ENCODE measurements at regions not wholly inside any gene's neighbourhood (a gene's known extent, or its start where the extent isn't known, plus 50 kb on each side); places are given as distances from the start of the nearest gene placed in this dataset.

GRCh38 chr4:189837471-189837870, 103.2 kb upstream of the FRG1 start:
- Histone ChIP-seq H3K4me3 (ENCODE audit: low read length) (no peak overlapping the region), H3K27ac (ENCODE audit: low read depth in 1 of 2, low read length in 2 of 2) (no peak overlapping the region), H3K36me3 (ENCODE audit: insufficient read depth, low read length) (no peaks in the 10 kb centered on the region), H3K9me3 (ENCODE audit: control insufficient read depth in 1 of 2, insufficient read depth in 1 of 2, low read length in 2 of 2) (no peaks in the 10 kb centered on the region), H3K27me3 (ENCODE audit: control insufficient read depth in 1 of 2, insufficient read depth in 2 of 2, low read length in 2 of 2) (no peaks in the 10 kb centered on the region), H3K4me1 (ENCODE audit: insufficient read depth, low read length) (no peaks in the 10 kb centered on the region)
- ChIA-PET CTCF (no interaction called here), POLR2A (no interaction called here)
- H3K27me3 Mint-ChIP-seq, result no peaks in the 10 kb centered on the region
- no peak overlapping the region for H3K4me3 Mint-ChIP-seq
- H3K4me1 Mint-ChIP-seq (ENCODE audit: low read depth), result no peaks in the 10 kb centered on the region
- no peak for ATAC-seq (ENCODE audit: poor library complexity)
- DNase-seq, result no peak
- H3K36me3 Mint-ChIP-seq (ENCODE audit: low read depth), result no peaks in the 10 kb centered on the region
- TF ChIP-seq CTCF (IDR thresholded peaks at IDR 0.05), result no peak
- intact Hi-C loops (cut with DNase I, micrococcal nuclease), result no loop called here
- H3K9me3 Mint-ChIP-seq, result no peaks in the 10 kb centered on the region
- no peak overlapping the region for H3K27ac Mint-ChIP-seq

- H3K4me1 Mint-ChIP-seq (ENCODE audit: low read depth), result no peaks in the 10 kb centered on the region
- no peak overlapping the region for H3K27ac ChIP-seq (ENCODE audit: low read depth in 1 of 2, low read length in 2 of 2)
- DNase-seq (no peak), ATAC-seq (ENCODE audit: poor library complexity) (no peak)
- H3K4me3 ChIP-seq (ENCODE audit: low read length), result no peak overlapping the region
- H3K36me3 Mint-ChIP-seq (ENCODE audit: low read depth), result no peaks in the 10 kb centered on the region
- H3K4me1 ChIP-seq (ENCODE audit: insufficient read depth, low read length), result no peaks in the 10 kb centered on the region
- H3K27me3 Mint-ChIP-seq, result no peaks in the 10 kb centered on the region
- H3K36me3 ChIP-seq (ENCODE audit: insufficient read depth, low read length), result no peaks in the 10 kb centered on the region
- no peak overlapping the region for H3K27ac Mint-ChIP-seq
- H3K9me3 ChIP-seq (ENCODE audit: control insufficient read depth in 1 of 2, insufficient read depth in 1 of 2, low read length in 2 of 2), result no peaks in the 10 kb centered on the region
- POLR2A ChIA-PET, result no interaction called here
- no peak overlapping the region for H3K4me3 Mint-ChIP-seq
- intact Hi-C loops (cut with DNase I, micrococcal nuclease), result no loop called here
- CTCF ChIA-PET, result no interaction called here
- no peaks in the 10 kb centered on the region for H3K9me3 Mint-ChIP-seq
- no peaks in the 10 kb centered on the region for H3K27me3 ChIP-seq (ENCODE audit: control insufficient read depth in 1 of 2, insufficient read depth in 2 of 2, low read length in 2 of 2)
- no peak for TF ChIP-seq CTCF (IDR thresholded peaks at IDR 0.05)
Measured at GRCh38 chr4:189838821-189839497, 101.7 kb upstream of the FRG1 start.

- Histone ChIP-seq H3K27me3 (ENCODE audit: control insufficient read depth in 1 of 2, insufficient read depth in 2 of 2, low read length in 2 of 2) (no peaks in the 10 kb centered on the region), H3K4me3 (ENCODE audit: low read length) (no peak overlapping the region), H3K9me3 (ENCODE audit: control insufficient read depth in 1 of 2, insufficient read depth in 1 of 2, low read length in 2 of 2) (no peaks in the 10 kb centered on the region), H3K27ac (ENCODE audit: low read depth in 1 of 2, low read length in 2 of 2) (no peak overlapping the region), H3K36me3 (ENCODE audit: insufficient read depth, low read length) (no peaks in the 10 kb centered on the region), H3K4me1 (ENCODE audit: insufficient read depth, low read length) (no peaks in the 10 kb centered on the region)
- Mint-ChIP-seq H3K4me1 (ENCODE audit: low read depth) (no peaks in the 10 kb centered on the region), H3K36me3 (ENCODE audit: low read depth) (no peaks in the 10 kb centered on the region), H3K4me3 (no peak overlapping the region), H3K27ac (no peak overlapping the region), H3K27me3 (no peaks in the 10 kb centered on the region), H3K9me3 (no peaks in the 10 kb centered on the region)
- ChIA-PET CTCF (interaction anchor here (0.8 kb wide), 1 partner anchor 16 kb away, joined by 3 read pairs; no protein-coding TSS in a partner anchor), POLR2A (no interaction called here)
- intact Hi-C loops (cut with DNase I, micrococcal nuclease), result no loop called here
- TF ChIP-seq CTCF (IDR thresholded peaks at IDR 0.05), result no peak
- no peak for DNase-seq
- no peak for ATAC-seq (ENCODE audit: poor library complexity)
Measured at GRCh38 chr4:189840356-189840755, 100.3 kb upstream of the FRG1 start.

Measured in CD4-positive, alpha-beta T cell (primary cell).